GM12891 (cell line): ENCODE measurements at regions not wholly inside any gene's neighbourhood (a gene's known extent, or its start where the extent isn't known, plus 50 kb on each side); places are given as distances from the start of the nearest gene placed in this dataset.

ENCODE experiments used
- PAX5 ChIP-seq: IDR thresholded peaks from 2 replicates; pipeline ENCODE4 v1.6.1; 2011; ENCODE audit warnings: low read length, moderate library complexity, mild to moderate bottlenecking; ENCODE audit not compliant: insufficient read depth, severe bottlenecking
- POLR2A ChIP-seq: IDR thresholded peaks from 2 replicates; pipeline ENCODE4 v1.6.1; 2011; ENCODE audit warnings: low read depth, low read length, control low read depth
- POLR2AphosphoS5 ChIP-seq: IDR thresholded peaks from 2 replicates; pipeline ENCODE4 v1.6.1; 2011; ENCODE audit warnings: low read depth, low read length, control low read depth
- POU2F2 ChIP-seq: IDR thresholded peaks from 2 replicates; pipeline ENCODE4 v1.6.1; 2011; ENCODE audit warnings: low read depth, mild to moderate bottlenecking, control low read depth, low read length, moderate library complexity
- SPI1 ChIP-seq: IDR thresholded peaks from 2 replicates; pipeline ENCODE4 v1.6.1; 2011; ENCODE audit warnings: low read depth, low read length, control low read depth

DNA sequence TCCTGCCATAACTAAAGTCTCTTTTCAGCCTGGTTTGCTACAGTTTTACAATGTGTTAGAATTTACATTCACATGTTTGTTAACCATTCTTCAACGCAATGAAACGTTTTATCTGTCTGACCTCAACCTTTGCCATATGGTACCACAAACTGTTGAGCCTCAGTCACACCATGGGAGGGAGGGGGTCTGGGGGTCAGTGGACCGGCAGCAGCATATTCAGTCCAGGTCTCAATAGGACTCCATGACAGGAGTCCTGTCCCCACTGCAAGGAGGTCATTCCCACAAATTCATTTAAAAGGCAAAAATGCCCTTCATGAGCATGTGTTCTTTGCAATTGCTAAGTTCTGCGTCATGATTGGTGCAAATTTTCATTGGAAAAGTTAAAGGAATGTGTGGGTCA lies 66.6 kb upstream of the OLFM4 start:
- TF ChIP-seq POLR2A (no peak), POLR2AphosphoS5 (no peak), SPI1 (no peak), PAX5 (no peak), POU2F2 (no peak)
